ENCODE measurements at regions not wholly inside any gene's neighbourhood (a gene's known extent, or its start where the extent isn't known, plus 50 kb on each side); places are given as distances from the start of the nearest gene placed in this dataset.

- no peak for TF ChIP-seq POLR2A (IDR thresholded peaks at IDR 0.05)
- TF ChIP-seq CTCF (IDR thresholded peaks at IDR 0.05), result no peak
- no peaks in the 10 kb centered on the region for H3K4me1 ChIP-seq
- intact Hi-C loops (cut with DNase I; ENCODE audit: low total_unique reads), result no loop called here
- no peak for DNase-seq
- no peak overlapping the region for H3K4me3 ChIP-seq
- H3K9me3 ChIP-seq, result no peaks in the 10 kb centered on the region
- no peaks in the 10 kb centered on the region for H3K27me3 ChIP-seq
- no peaks in the 10 kb centered on the region for H3K36me3 ChIP-seq
- no peak overlapping the region for H3K27ac ChIP-seq
These were observed 200.9 kb upstream of the PAPPA start for GRCh38 chr9:115952430-115953292.

DNA sequence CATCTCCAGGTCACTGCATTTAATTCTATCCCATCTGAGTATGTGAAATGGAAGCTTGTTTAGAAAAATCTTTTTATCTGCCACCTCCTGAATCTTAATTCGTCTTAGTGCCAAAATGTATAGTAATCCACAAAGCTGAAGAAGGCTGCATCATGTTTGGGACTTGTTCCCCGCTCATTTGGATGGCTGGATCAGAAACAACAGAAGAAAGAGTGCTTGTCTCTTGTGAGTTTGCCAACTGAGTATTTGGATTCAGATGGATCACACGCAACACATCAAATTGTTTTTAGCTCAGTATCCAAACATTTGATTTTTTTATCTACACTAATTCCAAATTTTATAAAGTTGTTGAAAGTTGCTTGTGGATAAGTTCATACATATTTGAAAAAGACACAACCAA is 197.2 kb upstream of the PAPPA start:
- no peak for TF ChIP-seq CTCF (IDR thresholded peaks at IDR 0.05)
- no peak for TF ChIP-seq POLR2A (IDR thresholded peaks at IDR 0.05)
- H3K4me1 ChIP-seq, result no peaks in the 10 kb centered on the region
- no peak overlapping the region for H3K27ac ChIP-seq
- no peaks in the 10 kb centered on the region for H3K27me3 ChIP-seq
- H3K9me3 ChIP-seq, result no peaks in the 10 kb centered on the region
- intact Hi-C loops (cut with DNase I; ENCODE audit: low total_unique reads), result no loop called here
- H3K36me3 ChIP-seq, result no peaks in the 10 kb centered on the region
- no peak for DNase-seq
- H3K4me3 ChIP-seq, result no peak overlapping the region

DNA sequence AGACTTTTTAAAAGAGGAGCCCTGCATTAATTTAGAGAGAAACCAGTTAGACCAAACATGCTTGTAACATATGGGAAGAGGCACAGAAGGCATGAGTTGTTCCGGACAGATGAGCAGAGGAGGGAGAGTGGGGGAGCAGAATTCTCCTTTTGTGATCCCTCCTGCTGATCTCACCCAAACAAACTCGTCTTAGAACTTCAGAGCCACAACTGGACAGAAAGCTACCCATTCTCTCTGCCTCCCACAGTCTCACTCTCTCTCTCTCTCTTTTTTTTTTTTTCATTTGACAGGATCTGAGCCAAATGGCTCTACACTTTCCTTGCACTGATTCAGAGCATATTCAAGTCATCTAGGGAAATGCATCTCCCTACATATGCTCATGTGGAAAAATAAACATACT is 196.0 kb upstream of the PAPPA start:
- TF ChIP-seq POLR2A (IDR thresholded peaks at IDR 0.05), result no peak
- TF ChIP-seq CTCF (IDR thresholded peaks at IDR 0.05), result no peak
- no peaks in the 10 kb centered on the region for H3K4me1 ChIP-seq
- H3K27ac ChIP-seq, result no peak overlapping the region
- no peak overlapping the region for H3K4me3 ChIP-seq
- H3K36me3 ChIP-seq, result no peaks in the 10 kb centered on the region
- H3K27me3 ChIP-seq, result no peaks in the 10 kb centered on the region
- DNase-seq, result no peak
- intact Hi-C loops (cut with DNase I; ENCODE audit: low total_unique reads), result no loop called here
- no peaks in the 10 kb centered on the region for H3K9me3 ChIP-seq

GRCh38 chr9:115964710-115965347 is 188.8 kb upstream of the PAPPA start:
- H3K9me3 ChIP-seq, result no peaks in the 10 kb centered on the region

More at GRCh38 chr9:115964710-115965347, 188.8 kb upstream of the PAPPA start:
- intact Hi-C loops (cut with DNase I; ENCODE audit: low total_unique reads), result no loop called here
- H3K4me3 ChIP-seq, result no peak overlapping the region
- H3K4me1 ChIP-seq, result no peaks in the 10 kb centered on the region
- no peak for DNase-seq
- H3K36me3 ChIP-seq, result no peaks in the 10 kb centered on the region
- H3K27me3 ChIP-seq, result no peaks in the 10 kb centered on the region
- H3K27ac ChIP-seq, result no peak overlapping the region
- TF ChIP-seq CTCF (IDR thresholded peaks at IDR 0.05), result no peak
- TF ChIP-seq POLR2A (IDR thresholded peaks at IDR 0.05), result no peak
